NOMO-1 treated with DMSO at 0.1 percent for 48 hours (cell line): ENCODE measurements at regions not wholly inside any gene's neighbourhood (a gene's known extent, or its start where the extent isn't known, plus 50 kb on each side); places are given as distances from the start of the nearest gene placed in this dataset.
"Not testable (repeated sequence)": the region's sequence is repeated elsewhere in the genome, so short reads cannot be mapped to it uniquely, and the experiment has no call there.

Experiments
- DNase-seq: peaks from one replicate; lab custom pipeline; 2025; ENCODE audit not compliant: unreplicated experiment; lab: John Stamatoyannopoulos, UW

DNA sequence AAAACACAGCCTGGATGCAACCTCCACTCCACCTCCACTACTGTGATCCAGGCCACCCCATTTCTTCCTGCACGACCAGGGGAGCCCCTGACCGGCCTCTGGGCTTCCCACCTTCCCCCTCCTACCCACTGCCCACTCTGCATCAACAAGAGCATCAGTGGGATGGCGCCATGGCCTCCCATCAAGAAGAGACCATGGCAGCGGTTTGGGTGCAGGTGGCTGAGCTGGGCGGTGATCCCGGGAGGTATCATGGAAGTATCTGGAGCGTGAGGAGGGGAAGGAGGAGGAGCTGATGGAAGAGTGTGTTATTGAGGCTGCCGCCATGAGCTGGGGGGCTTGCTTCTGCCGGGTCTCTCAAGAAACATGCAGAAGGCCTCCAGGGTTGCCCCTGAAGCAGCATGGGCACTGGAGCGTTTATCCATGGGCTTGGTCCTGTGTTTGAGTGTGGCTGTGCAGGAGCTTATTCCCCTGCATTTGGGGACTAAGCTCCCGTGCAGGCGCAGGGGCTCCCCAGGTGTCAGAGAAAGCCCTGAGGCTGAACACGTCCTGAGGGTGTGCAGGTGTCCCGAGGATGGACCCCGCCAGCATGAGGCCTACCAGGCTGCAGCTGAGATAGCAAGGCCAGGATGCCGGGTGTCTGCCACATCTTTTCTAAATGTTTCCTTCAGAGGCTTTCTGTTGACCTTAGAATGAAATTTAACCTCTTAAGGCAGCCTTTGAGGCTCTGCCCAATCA, 99.2 kb upstream of the PCBD1 start:
- DNase-seq: no peak

DNA sequence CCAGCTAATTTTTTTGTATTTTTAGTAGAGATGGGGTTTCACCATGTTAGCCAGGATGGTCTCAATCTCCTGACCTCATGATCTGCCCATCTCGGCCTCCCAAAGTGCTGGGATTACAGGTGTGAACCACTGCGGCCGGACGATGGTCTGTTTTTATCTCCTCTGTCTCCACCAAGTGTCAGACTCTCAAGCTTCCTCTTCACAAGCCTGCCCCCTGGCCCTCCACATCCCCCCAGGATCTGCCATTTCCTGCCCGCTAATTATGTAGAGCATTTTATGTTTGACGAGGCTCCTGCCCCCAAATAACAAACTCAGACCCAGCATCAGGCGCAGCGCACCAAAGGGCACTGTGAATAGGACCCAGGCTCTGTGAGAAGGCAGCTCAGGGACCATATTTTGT, 101.8 kb upstream of the PCBD1 start:
- DNase-seq: not testable (repeated sequence)

DNA sequence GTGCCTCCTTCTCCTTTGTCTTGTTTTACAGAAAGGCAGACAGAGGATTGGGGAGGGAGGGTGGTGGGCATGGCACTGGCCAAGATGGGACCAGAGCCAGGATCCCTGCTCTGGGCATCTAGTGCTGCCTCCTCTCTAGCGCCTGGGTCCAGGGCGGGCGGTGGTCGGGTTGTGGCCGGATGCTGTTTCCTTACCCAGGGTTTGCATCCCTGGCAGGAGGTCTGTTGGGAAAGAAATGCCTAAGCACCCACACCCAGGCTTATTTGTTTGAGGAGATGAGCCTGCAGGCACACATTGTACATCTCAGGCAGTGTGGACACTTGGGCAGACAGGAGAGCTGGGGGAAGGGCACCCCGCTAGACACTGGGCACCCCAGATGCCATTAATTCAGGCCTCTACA, 102.3 kb upstream of the PCBD1 start:
- no peak for DNase-seq

DNA sequence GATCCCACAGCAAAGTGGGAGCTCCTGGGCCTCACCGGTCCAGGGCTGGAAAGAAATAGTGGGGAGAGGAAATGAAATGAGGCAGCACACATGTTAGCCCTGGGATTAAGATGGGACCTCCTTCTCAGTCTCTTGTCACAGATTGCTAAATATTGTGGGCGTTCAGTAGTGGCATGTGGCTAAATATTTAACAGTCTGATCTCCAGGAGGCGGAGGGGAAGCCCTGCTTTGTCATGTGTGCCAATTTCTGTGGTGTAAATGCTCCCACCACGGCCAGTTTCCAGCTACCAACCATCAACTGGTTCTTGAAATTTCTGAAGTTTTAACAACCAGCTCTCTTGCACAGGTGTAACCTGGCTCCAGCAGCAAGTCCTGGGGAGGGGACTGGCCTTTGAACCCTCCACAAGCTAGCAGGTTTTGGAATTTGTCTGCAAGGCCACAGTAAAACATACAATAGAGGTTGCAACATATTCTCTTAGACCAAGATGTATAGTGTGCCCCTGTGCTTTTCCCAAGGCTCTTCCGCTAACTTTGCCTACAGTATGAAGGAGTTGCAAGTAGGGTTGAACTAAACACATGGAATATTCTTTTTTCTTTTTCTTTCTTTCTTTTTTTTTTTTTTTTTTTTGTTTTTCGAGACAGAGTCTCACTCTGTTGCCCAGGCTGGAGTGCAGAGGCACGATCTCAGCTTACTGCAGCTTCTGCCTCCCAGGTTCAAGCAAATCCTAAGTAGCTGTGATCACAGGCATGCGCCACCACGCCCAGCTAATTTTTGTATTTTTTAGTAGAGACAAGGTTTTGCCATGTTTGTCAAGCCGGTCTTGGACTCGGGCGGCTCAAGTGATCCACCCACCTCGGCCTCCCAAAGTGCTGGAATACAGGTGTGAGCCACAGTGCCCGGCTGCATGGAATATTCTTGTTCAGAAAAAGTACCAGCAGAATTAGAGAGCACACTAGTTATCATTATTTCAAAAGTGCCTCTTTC, 103.1 kb upstream of the PCBD1 start:
- DNase-seq: peak; percentile 70

DNA sequence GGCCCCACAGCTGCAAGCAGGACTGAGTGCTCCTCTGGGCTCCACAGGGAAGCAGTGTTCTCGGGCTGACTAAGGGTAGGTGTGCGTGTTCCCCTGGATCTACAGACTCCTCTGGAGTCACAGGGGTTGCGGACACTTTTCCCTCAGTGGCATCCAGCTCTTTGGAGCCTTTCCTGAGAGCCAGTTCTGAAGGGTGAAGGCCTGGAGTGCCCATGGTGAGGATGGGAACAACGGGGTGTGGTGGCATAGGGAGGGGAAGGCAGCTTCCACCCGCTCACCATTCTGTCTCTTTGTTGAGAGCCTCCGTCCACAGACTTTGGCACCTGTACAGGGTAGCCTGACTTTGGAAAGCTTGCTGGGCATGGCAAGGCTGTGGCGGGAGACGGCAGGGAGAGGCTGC, 104.1 kb upstream of the PCBD1 start:
- DNase-seq: no peak

GRCh38 chr10:70993051-70993450, 104.7 kb upstream of the PCBD1 start:
- no peak for DNase-seq

- no peak for DNase-seq
Observed at GRCh38 chr10:70996549-70996948, 108.2 kb upstream of the PCBD1 start.

GRCh38 chr10:70997236-70997635, 108.9 kb upstream of the PCBD1 start:
- DNase-seq: no peak

DNA sequence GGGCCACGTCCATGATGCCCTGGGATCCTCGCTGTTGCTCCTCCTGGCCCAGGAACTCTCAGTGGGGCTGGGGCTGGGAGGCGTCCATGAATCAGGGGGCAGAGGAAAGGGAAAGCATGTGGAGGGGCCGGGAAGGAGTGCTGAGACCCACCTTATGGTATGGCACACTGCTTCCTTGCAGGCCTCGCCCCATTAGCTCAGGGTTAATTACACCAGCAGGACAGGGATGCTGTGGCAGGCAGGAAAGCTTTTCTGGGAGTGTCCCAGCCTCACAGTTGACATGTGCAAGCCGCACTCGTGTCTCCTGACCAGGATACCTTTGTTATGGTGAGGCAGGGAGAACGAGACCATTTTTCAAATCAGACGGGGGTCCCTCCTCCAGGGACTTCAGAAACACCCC, 109.7 kb upstream of the PCBD1 start:
- DNase-seq: no peak

- DNase-seq: no peak
Observed at GRCh38 chr10:71001470-71001869, 113.1 kb upstream of the PCBD1 start.

DNA sequence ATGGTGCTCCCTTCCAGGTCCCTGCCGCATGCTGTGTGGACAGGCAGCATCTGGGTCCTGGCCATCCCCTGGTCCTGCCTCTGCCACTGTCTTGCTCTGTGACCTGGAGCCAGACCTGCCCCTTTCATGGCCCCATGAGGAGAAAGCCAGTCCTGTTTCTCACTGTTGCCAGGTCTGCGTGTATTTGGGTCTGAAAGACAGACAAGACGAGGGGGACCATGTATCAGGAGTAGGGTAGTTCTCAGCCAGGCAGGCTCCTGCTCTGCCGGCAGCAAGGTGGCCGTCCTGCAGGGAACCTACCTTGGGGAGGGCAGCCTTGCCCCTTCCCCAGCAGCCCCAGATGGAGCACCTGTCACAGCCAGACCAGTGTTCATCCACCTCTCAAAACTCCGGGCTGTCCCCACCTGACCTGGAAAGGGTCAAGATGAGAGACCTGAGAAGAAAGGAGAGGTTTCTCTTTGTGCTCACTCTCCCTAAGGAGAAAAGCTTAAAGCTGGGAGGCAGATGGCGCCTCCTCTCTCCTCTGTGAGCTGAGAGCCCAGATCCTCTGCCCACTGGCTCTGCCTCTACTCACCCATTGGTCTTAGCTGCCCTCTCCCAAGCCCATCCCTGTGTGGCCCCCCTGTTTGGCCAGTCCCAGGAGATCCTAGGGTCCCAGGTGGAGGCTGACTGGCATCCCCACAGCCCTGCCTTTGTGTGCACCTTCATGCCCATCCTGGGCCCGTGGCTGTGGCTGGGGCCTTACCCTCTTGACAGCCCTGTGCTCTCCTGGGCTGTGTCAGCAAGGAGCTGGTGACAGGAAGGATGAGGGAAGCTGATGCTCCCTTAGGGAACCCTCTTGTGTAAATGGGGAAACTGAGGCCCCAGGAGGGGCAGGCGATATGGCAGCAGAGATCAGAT, 116.1 kb upstream of the PCBD1 start:
- no peak for DNase-seq

DNA sequence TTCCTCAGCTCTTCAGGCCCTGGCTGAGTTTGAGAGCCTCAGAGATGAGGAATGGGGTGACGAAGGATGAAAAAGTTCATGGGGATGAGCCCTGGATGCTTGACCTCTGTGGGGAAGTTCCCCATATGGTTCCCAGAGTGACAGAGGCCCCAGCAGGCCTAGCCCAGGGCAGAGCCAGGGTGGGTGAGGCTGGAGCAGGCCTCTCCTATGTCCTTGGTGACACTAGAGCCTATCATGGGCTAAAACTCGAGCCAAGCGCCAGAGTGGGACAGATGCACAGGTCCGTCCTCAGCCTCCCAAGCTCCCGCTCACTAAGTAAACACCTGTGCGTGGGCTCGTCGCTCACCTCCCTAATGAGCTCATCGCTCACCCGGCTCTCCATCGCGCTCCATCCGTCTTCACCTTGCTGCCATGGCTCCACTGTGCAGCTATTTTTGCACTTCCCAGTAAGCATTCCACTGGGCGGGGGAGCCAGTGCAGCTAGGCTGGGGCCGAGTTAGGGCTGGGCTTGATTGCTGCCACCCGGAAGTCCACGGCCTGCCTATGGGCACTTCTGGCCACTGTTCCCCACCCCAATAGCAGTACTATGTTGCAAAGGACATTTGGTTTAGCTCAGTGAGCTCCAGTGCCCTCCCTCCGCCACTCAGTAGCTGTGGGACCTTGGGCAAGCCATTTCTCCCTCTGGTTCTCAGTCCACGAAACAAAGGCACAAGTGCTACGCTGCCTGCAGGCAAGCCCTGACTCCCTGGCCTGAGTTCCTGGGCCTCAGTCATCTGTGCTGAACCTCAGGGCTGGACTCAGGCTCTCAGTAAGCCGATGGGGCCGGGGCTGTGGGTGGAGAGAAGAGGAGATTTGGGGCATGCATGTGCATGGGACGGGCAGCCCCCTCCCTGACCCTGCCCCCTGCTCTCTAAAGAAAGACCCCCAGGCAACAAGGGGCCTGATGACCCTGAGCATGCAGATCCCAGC, 117.3 kb upstream of the PCBD1 start:
- no peak for DNase-seq

DNA sequence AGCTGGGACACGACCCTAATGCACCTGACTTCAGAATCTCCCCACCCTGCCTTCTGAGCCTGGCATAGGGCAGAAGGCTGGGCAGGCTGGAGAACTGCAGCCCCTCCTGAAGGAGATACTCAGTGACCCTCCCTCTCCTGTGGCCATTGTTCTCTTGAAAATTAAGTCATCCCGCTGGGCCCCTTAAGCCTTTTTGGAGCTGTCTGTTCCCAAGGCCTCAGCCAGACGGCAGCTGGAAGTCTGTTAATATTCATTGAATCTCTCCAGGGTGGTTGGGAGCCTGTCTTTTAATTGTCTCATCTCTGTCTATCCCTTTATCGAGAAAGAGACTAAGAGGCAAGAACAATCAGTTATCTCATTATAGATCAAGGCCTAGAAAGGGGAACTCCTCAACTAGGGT, 118.1 kb upstream of the PCBD1 start:
- no peak for DNase-seq

- DNase-seq: no peak
Observed at GRCh38 chr10:71007516-71007915, 119.2 kb upstream of the PCBD1 start.

DNA sequence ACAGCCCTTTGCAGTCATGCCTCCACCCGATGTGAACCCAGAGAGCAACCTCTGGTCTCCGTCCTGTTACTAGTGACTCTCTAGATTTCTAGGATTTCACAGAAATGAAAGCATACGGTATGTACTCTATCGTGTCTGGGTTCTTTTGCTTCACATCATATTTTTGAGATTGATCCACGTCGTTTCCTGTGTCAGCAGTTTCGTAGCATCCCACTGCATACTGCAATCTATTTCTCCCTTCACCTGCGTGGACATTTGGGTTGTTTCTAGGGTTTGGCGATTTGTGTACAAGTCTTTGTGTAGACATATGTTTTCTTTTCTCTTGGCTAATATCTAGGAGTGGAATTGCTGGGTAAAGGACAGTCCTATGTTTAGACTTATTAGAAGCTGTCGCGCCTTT, 119.8 kb upstream of the PCBD1 start:
- DNase-seq: no peak

DNA sequence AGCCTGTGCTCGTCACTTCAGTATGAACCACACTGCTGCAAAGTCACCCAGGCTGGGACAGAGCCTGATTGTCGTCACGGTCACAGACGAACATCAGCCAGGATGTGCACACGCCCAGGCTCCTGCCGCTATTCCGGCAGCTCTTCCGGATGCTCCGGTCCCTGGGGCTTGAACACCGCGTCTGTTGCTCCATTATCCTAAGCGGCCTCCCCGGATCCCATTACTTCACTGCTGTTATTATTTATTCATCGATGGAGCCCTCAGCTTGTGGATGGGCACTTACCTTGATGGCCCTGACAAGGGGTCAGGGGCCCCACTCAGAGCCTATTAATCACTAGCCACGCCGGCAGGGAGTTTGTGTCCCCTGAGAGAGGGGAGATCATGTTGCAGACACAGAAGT, 120.8 kb upstream of the PCBD1 start:
- no peak for DNase-seq

- DNase-seq: no peak
Observed at GRCh38 chr10:71010730-71011129, 122.4 kb upstream of the PCBD1 start.

DNA sequence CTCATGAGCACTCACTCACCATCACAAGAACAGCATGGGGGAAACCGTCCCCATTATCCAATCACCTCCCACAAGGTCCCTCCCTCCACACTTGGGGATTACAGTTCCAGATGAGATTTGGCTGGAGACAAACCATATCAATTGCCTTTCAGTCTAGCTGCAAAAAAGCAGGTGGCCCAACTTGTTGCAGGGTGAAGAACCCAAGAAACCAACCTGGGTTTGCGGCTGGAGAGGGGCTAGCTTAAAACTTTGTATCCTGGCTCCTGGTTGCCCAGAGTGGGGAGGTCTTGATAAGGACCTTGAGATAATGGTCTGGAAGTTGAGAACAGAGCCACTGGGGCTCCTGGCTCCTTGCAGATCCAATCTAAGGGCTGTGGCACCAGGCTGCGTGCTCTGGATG, 122.8 kb upstream of the PCBD1 start:
- DNase-seq: no peak

DNA sequence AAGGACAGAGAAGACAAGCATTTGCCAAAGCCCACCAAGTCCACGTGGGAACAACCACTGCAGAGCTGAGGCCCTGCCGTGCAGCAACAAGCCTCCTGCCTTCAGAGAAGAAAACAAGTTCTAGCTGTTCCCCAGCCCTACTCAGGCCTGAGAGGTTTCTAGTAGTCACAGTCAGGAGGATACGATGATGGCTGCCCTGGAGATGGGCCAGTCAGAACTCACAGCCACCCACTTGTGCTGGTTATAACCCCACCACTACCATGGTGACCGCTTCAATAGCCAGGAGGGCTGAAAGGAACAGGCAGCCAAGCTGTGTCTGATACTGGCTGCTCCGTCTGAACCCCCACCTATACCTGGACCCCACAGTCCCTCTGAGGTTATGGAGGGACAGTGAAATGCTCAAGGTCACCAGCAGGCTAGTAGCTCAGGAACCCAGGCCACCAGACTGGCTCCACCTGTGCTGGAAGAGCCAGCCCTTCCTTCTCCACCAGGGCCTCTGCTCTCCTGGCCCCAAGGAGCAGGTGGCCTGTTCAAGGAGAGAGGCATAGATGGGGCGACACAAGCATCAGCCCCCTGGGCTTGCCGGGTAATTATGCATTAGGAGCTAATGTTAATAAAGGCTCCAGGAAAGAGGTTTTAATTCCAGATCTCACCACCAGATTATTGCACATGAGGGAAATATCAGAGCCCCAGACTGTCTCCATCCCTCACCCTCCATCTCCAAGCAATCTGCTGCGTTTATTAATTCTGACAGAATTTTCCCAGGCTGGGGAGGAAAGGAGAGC, 125.8 kb upstream of the PCBD1 start:
- DNase-seq: no peak
